ENCODE measurements at regions not wholly inside any gene's neighbourhood (a gene's known extent, or its start where the extent isn't known, plus 50 kb on each side); places are given as distances from the start of the nearest gene placed in this dataset.
"Not testable (repeated sequence)": the region's sequence is repeated elsewhere in the genome, so short reads cannot be mapped to it uniquely, and the experiment has no call there.

DNA sequence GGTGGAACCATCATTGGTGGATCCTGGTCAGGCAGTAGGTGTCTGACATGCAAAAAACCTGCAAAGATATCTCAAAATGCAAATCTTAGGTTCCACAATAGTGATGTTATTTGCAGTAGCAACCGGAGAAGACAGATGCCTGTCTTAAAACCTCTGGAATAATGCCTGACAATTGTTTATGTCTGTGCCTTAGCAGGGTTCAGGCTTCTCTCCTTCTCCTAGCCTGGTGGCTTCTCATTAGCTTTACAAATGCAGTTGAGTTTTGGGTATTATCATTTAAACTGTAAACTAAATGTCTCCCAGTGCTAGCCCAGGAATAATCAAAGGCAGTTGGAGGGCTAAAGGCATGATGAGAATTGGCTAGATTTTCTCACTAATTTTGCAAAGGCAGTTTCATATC, 146.3 kb upstream of the NRG3 start:
- TF ChIP-seq, protein P1, sequence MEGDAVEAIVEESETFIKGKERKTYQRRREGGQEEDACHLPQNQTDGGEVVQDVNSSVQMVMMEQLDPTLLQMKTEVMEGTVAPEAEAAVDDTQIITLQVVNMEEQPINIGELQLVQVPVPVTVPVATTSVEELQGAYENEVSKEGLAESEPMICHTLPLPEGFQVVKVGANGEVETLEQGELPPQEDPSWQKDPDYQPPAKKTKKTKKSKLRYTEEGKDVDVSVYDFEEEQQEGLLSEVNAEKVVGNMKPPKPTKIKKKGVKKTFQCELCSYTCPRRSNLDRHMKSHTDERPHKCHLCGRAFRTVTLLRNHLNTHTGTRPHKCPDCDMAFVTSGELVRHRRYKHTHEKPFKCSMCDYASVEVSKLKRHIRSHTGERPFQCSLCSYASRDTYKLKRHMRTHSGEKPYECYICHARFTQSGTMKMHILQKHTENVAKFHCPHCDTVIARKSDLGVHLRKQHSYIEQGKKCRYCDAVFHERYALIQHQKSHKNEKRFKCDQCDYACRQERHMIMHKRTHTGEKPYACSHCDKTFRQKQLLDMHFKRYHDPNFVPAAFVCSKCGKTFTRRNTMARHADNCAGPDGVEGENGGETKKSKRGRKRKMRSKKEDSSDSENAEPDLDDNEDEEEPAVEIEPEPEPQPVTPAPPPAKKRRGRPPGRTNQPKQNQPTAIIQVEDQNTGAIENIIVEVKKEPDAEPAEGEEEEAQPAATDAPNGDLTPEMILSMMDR (conservative IDR thresholded peaks at IDR 0.05; ENCODE audit: low read length): no peak
- no peak for DNase-seq (ENCODE audit: low read depth)
- no peak overlapping the region for H3K4me3 ChIP-seq (ENCODE audit: low read length)

DNA sequence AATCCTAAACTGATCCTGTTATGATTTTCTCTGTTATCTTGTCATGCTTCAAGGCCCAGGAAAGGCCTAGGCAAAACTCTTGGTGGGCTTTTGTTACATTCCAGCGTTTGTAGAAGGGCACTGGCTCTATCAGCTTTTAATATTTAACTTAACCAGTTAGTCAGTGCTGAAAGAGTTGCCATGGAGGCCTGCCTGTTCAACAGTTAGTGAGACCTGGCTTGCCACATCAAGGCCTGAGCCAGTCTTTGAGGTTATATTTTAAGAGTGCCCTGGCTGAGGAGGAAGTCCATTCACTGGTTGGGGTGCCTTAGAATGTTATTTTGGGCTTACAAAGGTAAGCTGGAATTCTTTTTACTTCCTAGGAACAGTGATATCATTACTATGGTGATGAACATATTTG, 144.1 kb upstream of the NRG3 start:
- TF ChIP-seq, protein P1 (conservative IDR thresholded peaks at IDR 0.05; ENCODE audit: low read length): no peak
- H3K4me3 ChIP-seq (ENCODE audit: low read length): no peak overlapping the region
- DNase-seq (ENCODE audit: low read depth): no peak

DNA sequence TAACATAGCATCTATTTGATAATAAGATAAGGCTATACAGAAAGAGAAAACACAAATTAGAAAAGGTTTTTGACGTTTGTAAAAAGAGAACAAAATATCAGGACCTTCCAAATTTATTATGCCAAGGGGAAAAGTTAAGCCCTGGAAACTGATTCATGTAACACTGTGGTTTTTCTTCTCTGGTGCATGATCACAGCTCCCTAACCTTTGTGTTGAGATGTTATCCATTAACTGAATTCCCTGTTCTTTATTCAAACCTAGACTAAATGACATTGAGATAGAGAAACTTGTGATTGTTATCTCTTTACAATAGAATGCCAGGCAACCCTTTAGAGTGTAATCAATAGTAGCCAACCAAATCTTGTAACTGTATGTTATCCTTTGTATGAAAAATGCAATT, 141.5 kb upstream of the NRG3 start:
- no peak overlapping the region for H3K4me3 ChIP-seq (ENCODE audit: low read length)
- TF ChIP-seq, protein P1 (conservative IDR thresholded peaks at IDR 0.05; ENCODE audit: low read length): no peak
- DNase-seq (ENCODE audit: low read depth): no peak

DNA sequence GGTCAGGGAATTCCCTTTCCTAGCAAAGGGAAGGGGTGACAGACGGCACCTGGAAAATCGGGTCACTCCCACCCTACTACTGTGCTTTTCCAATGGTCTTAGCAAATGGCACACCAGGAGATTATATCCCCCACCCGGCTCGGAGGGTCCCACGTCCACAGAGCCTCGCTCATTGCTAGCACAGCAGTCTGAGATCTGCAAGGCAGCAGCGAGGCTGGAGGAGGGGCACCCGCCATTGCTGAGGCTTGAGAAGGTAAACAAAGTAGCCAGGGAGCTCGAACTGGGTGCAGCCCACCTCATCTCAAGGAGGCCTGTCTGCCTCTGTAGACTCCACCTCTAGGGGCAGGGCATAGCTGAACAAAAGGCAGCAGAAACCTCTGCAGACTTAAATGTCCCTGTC, 139.8 kb upstream of the NRG3 start:
- not testable (repeated sequence) for DNase-seq (ENCODE audit: low read depth); H3K4me3 ChIP-seq (ENCODE audit: low read length)

DNA sequence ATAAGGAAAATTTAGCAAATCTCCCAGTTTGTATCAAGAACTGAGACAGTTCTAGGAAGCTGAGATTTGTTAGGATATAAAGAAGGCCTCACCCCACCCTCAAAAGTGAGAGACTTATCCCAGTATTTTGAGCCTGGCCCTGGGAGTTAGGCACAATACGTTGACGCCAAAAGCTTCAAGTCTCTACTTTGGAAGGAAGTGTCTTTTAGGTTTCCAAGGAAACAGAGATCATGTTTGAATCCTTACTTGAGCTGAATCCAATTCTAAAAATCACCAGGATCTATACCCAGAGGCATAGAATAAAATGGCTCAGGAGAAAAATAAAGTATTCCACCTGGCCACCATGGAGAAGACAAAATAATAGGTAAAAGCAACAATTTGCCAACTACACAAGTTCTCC, 115.9 kb upstream of the NRG3 start:
- no peak for DNase-seq (ENCODE audit: low read depth)
- H3K4me3 ChIP-seq (ENCODE audit: low read length): no peak overlapping the region
- TF ChIP-seq, protein P1 (conservative IDR thresholded peaks at IDR 0.05; ENCODE audit: low read length): no peak

DNA sequence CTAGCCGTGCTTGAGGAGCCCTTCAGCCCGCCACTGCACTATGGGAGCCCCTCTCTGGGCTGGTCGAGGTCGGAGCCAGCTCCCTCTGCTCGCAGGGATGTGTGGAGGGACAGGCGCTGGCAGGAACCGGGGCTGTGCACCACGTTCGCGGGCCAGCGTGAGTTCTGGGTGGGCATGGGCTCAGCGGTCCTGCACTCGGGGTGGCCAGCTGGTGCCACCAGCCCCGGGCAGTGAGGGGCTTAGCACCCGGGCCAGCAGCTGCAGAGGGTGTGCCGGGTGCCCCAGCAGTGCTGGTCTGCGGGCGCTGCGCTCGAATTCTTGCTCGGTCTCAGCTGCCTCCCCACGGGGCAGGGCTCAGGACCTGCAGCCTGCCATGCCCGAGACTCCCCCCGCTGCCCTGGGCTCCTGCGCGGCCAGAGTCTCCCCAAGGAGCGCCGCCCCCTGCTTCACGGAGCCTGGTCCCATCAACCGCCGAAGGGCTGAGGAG, 90.8 kb upstream of the NRG3 start:
- TF ChIP-seq, protein P1 (conservative IDR thresholded peaks at IDR 0.05; ENCODE audit: low read length): no peak
- no peak overlapping the region for H3K4me3 ChIP-seq (ENCODE audit: low read length)
- DNase-seq (ENCODE audit: low read depth): no peak

DNA sequence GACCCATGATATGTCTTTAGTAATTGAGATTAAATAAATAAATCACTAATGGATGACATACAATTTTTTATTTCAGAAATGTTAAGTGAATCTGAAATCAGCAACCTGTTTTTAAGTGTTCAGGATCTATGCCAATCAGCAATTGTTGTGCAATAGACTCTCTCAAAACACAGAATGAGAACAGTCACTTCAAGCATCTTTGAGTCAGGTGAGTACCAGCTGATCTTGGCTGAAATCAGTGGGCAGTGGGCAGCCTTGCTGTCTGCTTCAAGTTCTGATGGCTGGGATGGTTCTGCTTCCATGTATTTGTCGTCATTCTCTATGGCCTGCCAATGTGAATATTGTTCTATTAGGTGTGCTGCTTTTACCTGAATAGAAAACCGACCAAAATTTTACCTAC, 82.3 kb upstream of the NRG3 start:
- DNase-seq (ENCODE audit: low read depth): no peak
- TF ChIP-seq, protein P1 (conservative IDR thresholded peaks at IDR 0.05; ENCODE audit: low read length): no peak
- H3K4me3 ChIP-seq (ENCODE audit: low read length): no peak overlapping the region

DNA sequence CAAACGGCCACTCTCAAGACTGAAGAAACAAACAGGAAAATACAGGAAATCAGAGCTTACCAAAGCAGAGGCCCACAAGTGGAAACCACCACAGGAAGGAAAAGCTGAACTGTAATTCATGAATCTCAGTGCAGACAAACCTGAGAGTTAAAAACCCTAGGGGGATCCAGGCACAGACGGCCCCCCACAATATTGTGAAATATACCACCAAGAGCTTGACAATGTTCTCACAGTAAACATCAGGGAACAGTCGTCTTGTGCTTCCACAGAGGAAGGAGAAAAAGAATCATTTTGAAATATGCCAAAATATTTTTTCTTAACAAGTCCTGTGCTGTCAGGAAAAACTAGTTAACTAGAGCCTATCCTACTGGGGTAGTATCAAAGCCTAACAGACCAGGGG, 68.2 kb upstream of the NRG3 start:
- TF ChIP-seq, protein P1 (conservative IDR thresholded peaks at IDR 0.05; ENCODE audit: low read length): no peak
- no peak for DNase-seq (ENCODE audit: low read depth)
- no peak overlapping the region for H3K4me3 ChIP-seq (ENCODE audit: low read length)
